K562 (cell line): ENCODE measurements at regions not wholly inside any gene's neighbourhood (a gene's known extent, or its start where the extent isn't known, plus 50 kb on each side); places are given as distances from the start of the nearest gene placed in this dataset.

Experiments used
- ATAC-seq: fragments of 200-7000 bp; cut with Tn5 transposase; 3 replicates; pipeline ENCODE4 v1.9.1; 2020; ENCODE audit warnings: moderate library complexity
- BruUV-seq: library from RNA; stranded (reverse); fragments of 400-500 nt; replicated peaks from 2 replicates; lab custom pipeline; 2021; lab: Mats Ljungman, UMichigan
- CTCF ChIA-PET: fragments of 300-600 bp; formaldehyde crosslinking; extraction: SDS; loops from one replicate; lab custom pipeline; 2021; ENCODE audit warnings: low intra/inter-chr PET ratio; lab: Yijun Ruan, JAX
- POLR2A ChIA-PET: fragments of 300-600, 350-650 bp; sonication (Branson Sonifier 250); formaldehyde crosslinking; extraction: SDS; loops from one replicate; lab custom pipeline; 2021; ENCODE audit warnings: antibody characterized with exemption, inconsistent platforms; lab: Yijun Ruan, JAX
- DNase-seq, 4 experiments: peaks; one replicate each; pipeline versions ENCODE4 v3.0.0 to v3.0.0-alpha.2; 2011 to 2018; ENCODE audit warnings: low spot score in 3 of 4, mixed read lengths in 3 of 4; ENCODE audit errors: extremely low read depth in 1 of 4
- FAIRE-seq: peaks from 2 replicates; lab custom pipeline; 2011; peaks lifted over from hg19 to GRCh38; lab: Jason Lieb, UNC
- H2AFZ ChIP-seq: 2 replicates; pipeline ENCODE4 v1.6.0; 2011; ENCODE audit warnings: low read depth, low read length, control low read depth, inconsistent platforms
- H3K27ac ChIP-seq: fragments of 200-600 bp; 3 replicates; pipeline ENCODE4 v1.8.0; 2011; ENCODE audit warnings: low read depth, mild to moderate bottlenecking, control low read depth, inconsistent platforms, low read length, moderate library complexity, mixed read lengths; ENCODE audit errors: extremely low read depth
- H3K27me3 ChIP-seq, 2 experiments: fragments of 300-600 bp in 1 of 2; 2 replicates in 1 of 2; 3 replicates in 1 of 2; pipeline versions ENCODE4 v1.6.0 to v1.8.0; 2011; ENCODE audit warnings: inconsistent platforms in 2 of 2, low read length in 2 of 2, mild to moderate bottlenecking in 1 of 2, mixed read lengths in 1 of 2, moderate library complexity in 1 of 2; ENCODE audit not compliant: control insufficient read depth in 2 of 2, insufficient read depth in 2 of 2
- H3K36me3 ChIP-seq: fragments of 300-600 bp; 3 replicates; pipeline ENCODE4 v1.8.0; 2011; ENCODE audit warnings: mild to moderate bottlenecking, low read length, inconsistent platforms; ENCODE audit not compliant: control insufficient read depth, insufficient read depth
- H3K4me1 ChIP-seq, 2 experiments: fragments of 200-600 bp in 1 of 2; replicated peaks in 1 of 2; 2 replicates in 1 of 2; 3 replicates in 1 of 2; pipeline versions ENCODE4 v1.5.1 to v1.8.0; 2011; ENCODE audit warnings: inconsistent platforms in 2 of 2, low read length in 2 of 2, mild to moderate bottlenecking in 1 of 2, mixed read lengths in 1 of 2, moderate library complexity in 1 of 2; ENCODE audit not compliant: control insufficient read depth in 2 of 2, insufficient read depth in 2 of 2
- H3K4me2 ChIP-seq: 2 replicates; pipeline ENCODE4 v1.6.1; 2011; ENCODE audit warnings: low read length, control low read depth, inconsistent platforms, mixed read lengths; ENCODE audit not compliant: insufficient read depth
- H3K4me3 ChIP-seq: fragments of 200-600 bp; sonication (generic), shearing (Covaris generic); 2 replicates; pipeline ENCODE4 v1.5.1; 2016; ENCODE audit warnings: control low read depth, inconsistent platforms
- H3K79me2 ChIP-seq: fragments of 200-600 bp; 3 replicates; pipeline ENCODE4 v1.8.0; 2011; ENCODE audit warnings: low read length, inconsistent platforms; ENCODE audit not compliant: control insufficient read depth, insufficient read depth
- H3K9ac ChIP-seq, 2 experiments: 2 replicates each; pipeline versions ENCODE4 v1.6.0 to v1.6.1; 2011; ENCODE audit warnings: low read depth in 2 of 2, low read length in 2 of 2, control low read depth in 1 of 2, inconsistent platforms in 1 of 2, mild to moderate bottlenecking in 1 of 2, mixed read lengths in 1 of 2; ENCODE audit not compliant: insufficient read depth in 1 of 2
- H3K9me1 ChIP-seq: one replicate; pipeline ENCODE4 v1.6.0; 2011; ENCODE audit warnings: inconsistent platforms, mild to moderate bottlenecking, low read length, moderate library complexity; ENCODE audit not compliant: control insufficient read depth, insufficient read depth
- H3K9me3 ChIP-seq: replicated peaks from 2 replicates; pipeline ENCODE4 v1.5.1; 2011; ENCODE audit warnings: low read depth, low read length, inconsistent platforms; ENCODE audit not compliant: control insufficient read depth, insufficient read depth
- H4K20me1 ChIP-seq: replicated peaks from 2 replicates; pipeline ENCODE4 v1.6.1; 2011; ENCODE audit warnings: low read length, inconsistent platforms, mixed read lengths; ENCODE audit not compliant: control insufficient read depth, insufficient read depth
- MYNN ChIP-seq, 2 experiments: sonication (generic); formaldehyde crosslinking in 1 of 2; IDR thresholded peaks; 2 replicates each; pipeline versions ENCODE4 v1.5.0 to v1.6.1; 2016 to 2020; ENCODE audit warnings: antibody characterized with exemption in 1 of 2, missing genetic modification reagents in 1 of 2
- ZNF395 ChIP-seq: fragments of 200-800 bp; sonication (Bioruptor generic); IDR thresholded peaks from 2 replicates; pipeline ENCODE4 v1.6.1; 2017; ENCODE audit warnings: missing genetic modification characterization, missing compliant biosample characterization
- ZNF699 ChIP-seq: fragments of 250-450 bp; sonication (Bioruptor Pico); IDR thresholded peaks from 2 replicates; pipeline ENCODE4 v1.8.0; 2021; ENCODE audit warnings: mild to moderate bottlenecking, moderate library complexity; ENCODE audit not compliant: insufficient replicate concordance
- WGBS: fragments of 100-300 bp; shearing (Covaris generic); methylation state at CpG from one replicate; pipeline ENCODE4 v1.1.6; 2016; ENCODE audit warnings: low coverage, mixed read lengths; ENCODE audit not compliant: insufficient coverage; ENCODE audit errors: missing lambda C conversion rate; 5-methylcytosine and 5-hydroxymethylcytosine counted together
- in situ Hi-C: fragments of 300-500 bp; cut with MboI; formaldehyde crosslinking; loops from 4 replicates; pipeline ENCODE4 v1.15.0; 2018; ENCODE audit warnings: inconsistent platforms, mixed read lengths
- intact Hi-C: fragments of 100-400 bp; cut with micrococcal nuclease; formaldehyde crosslinking; loops from 2 replicates; pipeline ENCODE4 v1.14.2; 2022
- TF ChIP-seq, protein P1 (sequence below): fragments of 450-650 bp; IDR thresholded peaks from 2 replicates; pipeline ENCODE4 v1.6.1; 2016; ENCODE audit warnings: low read depth
- TF ChIP-seq, protein P2 (sequence below), 2 experiments: fragments of 450-650 bp; IDR thresholded peaks; 2 replicates each; pipeline ENCODE4 v1.6.1; 2018; ENCODE audit warnings: mild to moderate bottlenecking in 2 of 2, low read depth in 1 of 2; ENCODE audit not compliant: partially characterized antibody in 2 of 2

GRCh38 chr1:75990686-75991085 lies 58.5 kb upstream of the ASB17 start:
- FAIRE-seq (no peak), ATAC-seq (no peak), DNase-seq (no peak)
- H3K79me2 ChIP-seq: no peaks in the 10 kb centered on the region
- H3K27me3 ChIP-seq: no peaks in the 10 kb centered on the region
- H3K27ac ChIP-seq: no peak overlapping the region
- H3K4me3 ChIP-seq: no peak overlapping the region
- no peaks in the 10 kb centered on the region for H4K20me1 ChIP-seq
- no peaks in the 10 kb centered on the region for H3K9me3 ChIP-seq
- 0% methylated on average over 3 of the region's 3 CpGs for WGBS
- H3K9ac ChIP-seq: no peak overlapping the region
- no peaks in the 10 kb centered on the region for H3K9me1 ChIP-seq
- TF ChIP-seq MYNN (IDR thresholded peaks at IDR 0.05) (no peak), MYNN (CRISPR knock-in tag; IDR thresholded peaks at IDR 0.05) (no peak), ZNF395 (CRISPR knock-in tag) (no peak), ZNF699 (CRISPR knock-in tag) (no peak)
- TF ChIP-seq, protein P1, sequence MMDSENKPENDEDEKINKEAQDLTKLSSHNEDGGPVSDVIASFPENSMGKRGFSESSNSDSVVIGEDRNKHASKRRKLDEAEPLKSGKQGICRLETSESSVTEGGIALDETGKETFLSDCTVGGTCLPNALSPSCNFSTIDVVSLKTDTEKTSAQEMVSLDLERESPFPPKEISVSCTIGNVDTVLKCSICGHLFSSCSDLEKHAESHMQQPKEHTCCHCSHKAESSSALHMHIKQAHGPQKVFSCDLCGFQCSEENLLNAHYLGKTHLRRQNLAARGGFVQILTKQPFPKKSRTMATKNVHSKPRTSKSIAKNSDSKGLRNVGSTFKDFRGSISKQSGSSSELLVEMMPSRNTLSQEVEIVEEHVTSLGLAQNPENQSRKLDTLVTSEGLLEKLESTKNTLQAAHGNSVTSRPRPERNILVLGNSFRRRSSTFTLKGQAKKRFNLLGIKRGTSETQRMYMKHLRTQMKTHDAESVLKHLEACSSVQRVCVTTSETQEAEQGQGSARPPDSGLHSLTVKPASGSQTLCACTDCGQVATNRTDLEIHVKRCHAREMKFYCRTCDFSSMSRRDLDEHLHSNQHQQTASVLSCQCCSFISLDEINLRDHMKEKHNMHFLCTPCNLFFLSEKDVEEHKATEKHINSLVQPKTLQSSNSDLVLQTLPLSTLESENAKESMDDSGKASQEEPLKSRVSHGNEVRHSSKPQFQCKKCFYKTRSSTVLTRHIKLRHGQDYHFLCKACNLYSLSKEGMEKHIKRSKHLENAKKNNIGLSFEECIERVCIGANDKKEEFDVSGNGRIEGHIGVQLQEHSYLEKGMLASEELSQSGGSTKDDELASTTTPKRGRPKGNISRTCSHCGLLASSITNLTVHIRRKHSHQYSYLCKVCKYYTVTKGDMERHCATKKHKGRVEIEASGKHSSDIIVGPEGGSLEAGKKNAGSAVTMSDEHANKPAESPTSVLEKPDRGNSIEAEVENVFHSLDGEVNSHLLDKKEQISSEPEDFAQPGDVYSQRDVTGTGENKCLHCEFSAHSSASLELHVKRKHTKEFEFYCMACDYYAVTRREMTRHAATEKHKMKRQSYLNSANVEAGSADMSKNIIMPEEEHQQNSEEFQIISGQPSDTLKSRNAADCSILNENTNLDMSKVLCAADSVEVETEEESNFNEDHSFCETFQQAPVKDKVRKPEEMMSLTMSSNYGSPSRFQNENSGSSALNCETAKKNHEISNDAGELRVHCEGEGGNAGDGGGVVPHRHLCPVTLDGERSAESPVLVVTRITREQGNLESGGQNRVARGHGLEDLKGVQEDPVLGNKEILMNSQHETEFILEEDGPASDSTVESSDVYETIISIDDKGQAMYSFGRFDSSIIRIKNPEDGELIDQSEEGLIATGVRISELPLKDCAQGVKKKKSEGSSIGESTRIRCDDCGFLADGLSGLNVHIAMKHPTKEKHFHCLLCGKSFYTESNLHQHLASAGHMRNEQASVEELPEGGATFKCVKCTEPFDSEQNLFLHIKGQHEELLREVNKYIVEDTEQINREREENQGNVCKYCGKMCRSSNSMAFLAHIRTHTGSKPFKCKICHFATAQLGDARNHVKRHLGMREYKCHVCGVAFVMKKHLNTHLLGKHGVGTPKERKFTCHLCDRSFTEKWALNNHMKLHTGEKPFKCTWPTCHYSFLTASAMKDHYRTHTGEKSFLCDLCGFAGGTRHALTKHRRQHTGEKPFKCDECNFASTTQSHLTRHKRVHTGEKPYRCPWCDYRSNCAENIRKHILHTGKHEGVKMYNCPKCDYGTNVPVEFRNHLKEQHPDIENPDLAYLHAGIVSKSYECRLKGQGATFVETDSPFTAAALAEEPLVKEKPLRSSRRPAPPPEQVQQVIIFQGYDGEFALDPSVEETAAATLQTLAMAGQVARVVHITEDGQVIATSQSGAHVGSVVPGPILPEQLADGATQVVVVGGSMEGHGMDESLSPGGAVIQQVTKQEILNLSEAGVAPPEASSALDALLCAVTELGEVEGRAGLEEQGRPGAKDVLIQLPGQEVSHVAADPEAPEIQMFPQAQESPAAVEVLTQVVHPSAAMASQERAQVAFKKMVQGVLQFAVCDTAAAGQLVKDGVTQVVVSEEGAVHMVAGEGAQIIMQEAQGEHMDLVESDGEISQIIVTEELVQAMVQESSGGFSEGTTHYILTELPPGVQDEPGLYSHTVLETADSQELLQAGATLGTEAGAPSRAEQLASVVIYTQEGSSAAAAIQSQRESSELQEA: no peak
- TF ChIP-seq, protein P2, sequence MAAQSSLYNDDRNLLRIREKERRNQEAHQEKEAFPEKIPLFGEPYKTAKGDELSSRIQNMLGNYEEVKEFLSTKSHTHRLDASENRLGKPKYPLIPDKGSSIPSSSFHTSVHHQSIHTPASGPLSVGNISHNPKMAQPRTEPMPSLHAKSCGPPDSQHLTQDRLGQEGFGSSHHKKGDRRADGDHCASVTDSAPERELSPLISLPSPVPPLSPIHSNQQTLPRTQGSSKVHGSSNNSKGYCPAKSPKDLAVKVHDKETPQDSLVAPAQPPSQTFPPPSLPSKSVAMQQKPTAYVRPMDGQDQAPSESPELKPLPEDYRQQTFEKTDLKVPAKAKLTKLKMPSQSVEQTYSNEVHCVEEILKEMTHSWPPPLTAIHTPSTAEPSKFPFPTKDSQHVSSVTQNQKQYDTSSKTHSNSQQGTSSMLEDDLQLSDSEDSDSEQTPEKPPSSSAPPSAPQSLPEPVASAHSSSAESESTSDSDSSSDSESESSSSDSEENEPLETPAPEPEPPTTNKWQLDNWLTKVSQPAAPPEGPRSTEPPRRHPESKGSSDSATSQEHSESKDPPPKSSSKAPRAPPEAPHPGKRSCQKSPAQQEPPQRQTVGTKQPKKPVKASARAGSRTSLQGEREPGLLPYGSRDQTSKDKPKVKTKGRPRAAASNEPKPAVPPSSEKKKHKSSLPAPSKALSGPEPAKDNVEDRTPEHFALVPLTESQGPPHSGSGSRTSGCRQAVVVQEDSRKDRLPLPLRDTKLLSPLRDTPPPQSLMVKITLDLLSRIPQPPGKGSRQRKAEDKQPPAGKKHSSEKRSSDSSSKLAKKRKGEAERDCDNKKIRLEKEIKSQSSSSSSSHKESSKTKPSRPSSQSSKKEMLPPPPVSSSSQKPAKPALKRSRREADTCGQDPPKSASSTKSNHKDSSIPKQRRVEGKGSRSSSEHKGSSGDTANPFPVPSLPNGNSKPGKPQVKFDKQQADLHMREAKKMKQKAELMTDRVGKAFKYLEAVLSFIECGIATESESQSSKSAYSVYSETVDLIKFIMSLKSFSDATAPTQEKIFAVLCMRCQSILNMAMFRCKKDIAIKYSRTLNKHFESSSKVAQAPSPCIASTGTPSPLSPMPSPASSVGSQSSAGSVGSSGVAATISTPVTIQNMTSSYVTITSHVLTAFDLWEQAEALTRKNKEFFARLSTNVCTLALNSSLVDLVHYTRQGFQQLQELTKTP (IDR thresholded peaks at IDR 0.05; ENCODE audit: low read depth in 1 of 2, partially characterized antibody in 2 of 2): no peak
- intact Hi-C loops (loop anchor here (10.0 kb wide), 1 partner anchor 164 kb away; no protein-coding TSS in a partner anchor), in situ Hi-C loops (no loop called here)
- POLR2A ChIA-PET: no interaction called here
- H2AFZ ChIP-seq: no peak overlapping the region
- no TSS peak for BruUV-seq
- no peaks in the 10 kb centered on the region for H3K4me1 ChIP-seq
- CTCF ChIA-PET: no interaction called here
- no peak overlapping the region for H3K4me2 ChIP-seq
- H3K36me3 ChIP-seq: no peaks in the 10 kb centered on the region
